Loucy (cell line): ENCODE measurements at regions not wholly inside any gene's neighbourhood (a gene's known extent, or its start where the extent isn't known, plus 50 kb on each side); places are given as distances from the start of the nearest gene placed in this dataset.
"Not testable (repeated sequence)": the region's sequence is repeated elsewhere in the genome, so short reads cannot be mapped to it uniquely, and the experiment has no call there.

ENCODE experiments used
- H2AFZ ChIP-seq: fragments of 200-600 bp; sonication (generic); 2 replicates; pipeline ENCODE4 v1.6.0; 2016; ENCODE audit warnings: antibody characterized with exemption, mild to moderate bottlenecking, low read length, moderate library complexity
- H3F3A ChIP-seq: fragments of 200-600 bp; 2 replicates; pipeline ENCODE4 v1.6.0; 2016; ENCODE audit warnings: antibody characterized with exemption, low read depth, mild to moderate bottlenecking
- H3K27me3 ChIP-seq: fragments of 200-600 bp; sonication (generic); 2 replicates; pipeline ENCODE4 v1.6.1; 2014; ENCODE audit warnings: low read length, mild to moderate bottlenecking; ENCODE audit not compliant: insufficient read depth, poor library complexity, severe bottlenecking
- H3K36me3 ChIP-seq: fragments of 200-600 bp; sonication (generic); 2 replicates; pipeline ENCODE4 v1.6.1; 2016; ENCODE audit warnings: low read length; ENCODE audit not compliant: insufficient read depth
- H3K4me1 ChIP-seq: fragments of 200-600 bp; sonication (generic); 2 replicates; pipeline ENCODE4 v1.5.1; 2014; ENCODE audit warnings: low read length, mild to moderate bottlenecking; ENCODE audit not compliant: insufficient read depth, poor library complexity, severe bottlenecking
- H3K4me2 ChIP-seq: fragments of 200-600 bp; sonication (generic); 2 replicates; pipeline ENCODE4 v1.6.0; 2014; ENCODE audit warnings: antibody characterized with exemption, low read length, low read depth, mild to moderate bottlenecking; ENCODE audit not compliant: poor library complexity, severe bottlenecking
- H3K4me3 ChIP-seq: fragments of 200-600 bp; sonication (generic); 2 replicates; pipeline ENCODE4 v1.5.1; 2014; ENCODE audit warnings: low read length, mild to moderate bottlenecking, mixed read lengths; ENCODE audit not compliant: poor library complexity, severe bottlenecking
- H3K79me2 ChIP-seq: fragments of 200-600 bp; sonication (generic); 2 replicates; pipeline ENCODE4 v1.6.1; 2014; ENCODE audit warnings: low read length; ENCODE audit not compliant: insufficient read depth
- H3K9ac ChIP-seq: fragments of 200-600 bp; sonication (generic); 2 replicates; pipeline ENCODE4 v1.6.0; 2014; ENCODE audit warnings: mild to moderate bottlenecking, low read depth, low read length, moderate library complexity; ENCODE audit not compliant: poor library complexity, severe bottlenecking
- H3K9me2 ChIP-seq: fragments of 200-600 bp; sonication (generic); replicated peaks from 2 replicates; pipeline ENCODE4 v1.6.1; 2016; ENCODE audit warnings: low read depth, low read length, mixed read lengths
- H3K9me3 ChIP-seq: fragments of 200-600 bp; sonication (generic); 2 replicates; pipeline ENCODE4 v1.6.1; 2014; ENCODE audit warnings: mild to moderate bottlenecking, antibody characterized with exemption, low read length, low read depth; ENCODE audit not compliant: insufficient read depth
- H4K20me1 ChIP-seq: fragments of 200-600 bp; sonication (generic); 2 replicates; pipeline ENCODE4 v1.6.0; 2014; ENCODE audit warnings: antibody characterized with exemption, low read length, mild to moderate bottlenecking; ENCODE audit not compliant: insufficient read depth, poor library complexity, severe bottlenecking
- CTCF ChIP-seq: fragments of 200-600 bp; sonication (generic); conservative IDR thresholded peaks from 2 replicates; pipeline ENCODE4 v1.5.1; 2014; ENCODE audit warnings: mild to moderate bottlenecking, antibody characterized with exemption, low read length
- EZH2phosphoT487 ChIP-seq: fragments of 200-600 bp; IDR thresholded peaks from 2 replicates; pipeline ENCODE4 v1.6.1; 2018; ENCODE audit warnings: antibody characterized with exemption, mild to moderate bottlenecking, moderate library complexity, borderline replicate concordance

DNA sequence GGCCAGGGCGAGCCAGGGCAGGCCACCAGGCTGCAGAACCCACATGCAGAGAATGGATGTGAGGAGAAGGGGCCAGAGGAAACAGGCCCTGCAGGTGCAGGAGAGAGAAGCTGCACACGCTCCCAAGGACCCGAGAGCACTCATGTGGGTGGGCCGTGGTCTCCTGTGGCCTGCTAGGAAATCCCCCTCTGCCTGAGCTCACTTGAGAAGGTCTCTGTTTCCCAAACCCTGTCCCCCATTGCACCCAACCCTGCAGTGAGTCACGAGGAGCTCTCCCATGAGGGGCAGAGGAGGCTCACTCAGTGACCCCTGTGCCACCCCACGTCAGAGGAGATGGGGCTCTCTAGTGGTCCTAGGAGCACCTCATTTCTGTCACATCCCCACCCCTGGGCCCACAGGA, 111.1 kb downstream of the KLF13 start:
- Histone ChIP-seq H3K4me3 (no peak overlapping the region), H3K36me3 (no peaks in the 10 kb centered on the region), H3K9ac (peak overlapping the region; percentile 5), H3K4me2 (no peak overlapping the region), H3F3A (peaks cover 10% of the 10 kb centered on the region; the same call in 1 of the 2 replicates), H3K79me2 (no peaks in the 10 kb centered on the region), H3K4me1 (peaks cover 40% of the 10 kb centered on the region), H3K9me2 (no peaks in the 10 kb centered on the region), H2AFZ (peak overlapping the region; percentile 20; the same call in 1 of the 2 replicates), H4K20me1 (no peaks in the 10 kb centered on the region), H3K27me3 (no peaks in the 10 kb centered on the region), H3K9me3 (no peaks in the 10 kb centered on the region)
- TF ChIP-seq CTCF (no peak), EZH2phosphoT487 (no peak)

GRCh38 chr15:31438601-31439265, 112.1 kb downstream of the KLF13 start:
- Histone ChIP-seq H3K27me3 (no peaks in the 10 kb centered on the region), H4K20me1 (no peaks in the 10 kb centered on the region), H3K4me1 (peaks cover 33% of the 10 kb centered on the region), H3K9me3 (no peaks in the 10 kb centered on the region), H3K9me2 (no peaks in the 10 kb centered on the region), H3K79me2 (no peaks in the 10 kb centered on the region), H3K9ac (no peak overlapping the region), H2AFZ (no peak overlapping the region), H3K36me3 (no peaks in the 10 kb centered on the region), H3K4me3 (no peak overlapping the region), H3K4me2 (no peak overlapping the region), H3F3A (peaks cover 10% of the 10 kb centered on the region; the same call in 1 of the 2 replicates)
- TF ChIP-seq CTCF (no peak), EZH2phosphoT487 (no peak)

- peaks cover 9% of the 10 kb centered on the region; the same call in 1 of the 2 replicates for H3F3A ChIP-seq
- no peak overlapping the region for H3K4me2 ChIP-seq
- H4K20me1 ChIP-seq = no peaks in the 10 kb centered on the region
- H3K79me2 ChIP-seq = no peaks in the 10 kb centered on the region
- H3K9me3 ChIP-seq = no peaks in the 10 kb centered on the region
- no peak overlapping the region for H3K9ac ChIP-seq
- H3K9me2 ChIP-seq = no peaks in the 10 kb centered on the region
- no peaks in the 10 kb centered on the region for H3K36me3 ChIP-seq
- TF ChIP-seq CTCF (peak; percentile 51), EZH2phosphoT487 (no peak)
- H2AFZ ChIP-seq = no peak overlapping the region
- H3K4me1 ChIP-seq = peaks cover 27% of the 10 kb centered on the region
- H3K27me3 ChIP-seq = no peaks in the 10 kb centered on the region
- no peak overlapping the region for H3K4me3 ChIP-seq
Measured at GRCh38 chr15:31439328-31439727, 112.7 kb downstream of the KLF13 start.

DNA sequence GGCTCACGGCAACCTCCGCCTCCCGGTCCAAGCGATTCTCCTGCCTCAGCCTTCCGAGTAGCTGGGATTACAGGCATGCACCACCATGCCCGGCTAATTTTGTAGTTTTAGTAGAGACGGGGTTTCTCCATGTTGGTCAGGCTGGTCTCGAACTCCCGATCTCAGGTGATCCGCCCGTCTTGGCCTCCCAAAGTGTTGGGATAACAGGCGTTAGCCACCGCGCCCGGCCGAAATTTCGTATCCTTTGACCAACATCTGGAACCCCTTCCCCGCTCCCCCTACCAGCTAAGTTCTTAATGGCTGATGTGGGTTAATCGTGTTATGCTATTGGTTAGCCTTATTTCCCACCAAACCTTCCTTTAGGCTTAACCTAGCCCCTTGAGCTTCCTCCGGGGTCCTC, 113.6 kb downstream of the KLF13 start:
- not testable (repeated sequence) for H3K4me3 ChIP-seq, H3K27me3 ChIP-seq, H3K4me2 ChIP-seq, H2AFZ ChIP-seq, H3K79me2 ChIP-seq, H3F3A ChIP-seq, H3K9me3 ChIP-seq, H3K9ac ChIP-seq, H3K9me2 ChIP-seq, H4K20me1 ChIP-seq, H3K36me3 ChIP-seq
- H3K4me1 ChIP-seq = peaks cover 23% of the 10 kb centered on the region
